HG03103 (cell line): ENCODE measurements at regions not wholly inside any gene's neighbourhood (a gene's known extent, or its start where the extent isn't known, plus 50 kb on each side); places are given as distances from the start of the nearest gene placed in this dataset.
"Not testable (repeated sequence)": the region's sequence is repeated elsewhere in the genome, so short reads cannot be mapped to it uniquely, and the experiment has no call there.

Experiments used
- ATAC-seq: cut with Tn5 transposase; IDR thresholded peaks from one replicate; pipeline ENCODE4 v1.9.1; 2021; ENCODE audit warnings: low read depth; ENCODE audit not compliant: unreplicated experiment

GRCh38 chr21:6126976-6127732 lies 4394.2 kb upstream of the TPTE start:
- ATAC-seq, result not testable (repeated sequence)

- not testable (repeated sequence) for ATAC-seq
Measured at GRCh38 chr21:6130734-6131133, 4390.6 kb upstream of the TPTE start.

GRCh38 chr21:6133373-6133772 lies 4388.0 kb upstream of the TPTE start:
- ATAC-seq, result not testable (repeated sequence)

- not testable (repeated sequence) for ATAC-seq
Measured at GRCh38 chr21:6133852-6134630, 4387.3 kb upstream of the TPTE start.

GRCh38 chr21:6136732-6137131 lies 4384.7 kb upstream of the TPTE start:
- ATAC-seq, result not testable (repeated sequence)

- ATAC-seq, result not testable (repeated sequence)
Measured at GRCh38 chr21:6138244-6139136, 4382.9 kb upstream of the TPTE start.

- ATAC-seq, result not testable (repeated sequence)
Measured at GRCh38 chr21:6139331-6139730, 4382.1 kb upstream of the TPTE start.

- ATAC-seq, result not testable (repeated sequence)
Measured at GRCh38 chr21:6139862-6140261, 4381.5 kb upstream of the TPTE start.

- ATAC-seq, result not testable (repeated sequence)
Measured at GRCh38 chr21:6140467-6141137, 4380.8 kb upstream of the TPTE start.

GRCh38 chr21:6141138-6141474 lies 4380.3 kb upstream of the TPTE start:
- not testable (repeated sequence) for ATAC-seq

- not testable (repeated sequence) for ATAC-seq
Measured at GRCh38 chr21:6153154-6153553, 4368.2 kb upstream of the TPTE start.

- ATAC-seq, result not testable (repeated sequence)
Measured at GRCh38 chr21:6154524-6155320, 4366.7 kb upstream of the TPTE start.

- ATAC-seq, result not testable (repeated sequence)
Measured at GRCh38 chr21:6156712-6157389, 4364.5 kb upstream of the TPTE start.

- ATAC-seq, result not testable (repeated sequence)
Measured at GRCh38 chr21:6157515-6157914, 4363.9 kb upstream of the TPTE start.

GRCh38 chr21:6158171-6158570 lies 4363.2 kb upstream of the TPTE start:
- ATAC-seq, result not testable (repeated sequence)
